SKM-1 (cell line): ENCODE measurements at regions not wholly inside any gene's neighbourhood (a gene's known extent, or its start where the extent isn't known, plus 50 kb on each side); places are given as distances from the start of the nearest gene placed in this dataset.
"Not testable (repeated sequence)": the region's sequence is repeated elsewhere in the genome, so short reads cannot be mapped to it uniquely, and the experiment has no call there.

Source experiments
- DNase-seq: peaks from one replicate; lab custom pipeline; 2025; ENCODE audit not compliant: unreplicated experiment; lab: John Stamatoyannopoulos, UW

DNA sequence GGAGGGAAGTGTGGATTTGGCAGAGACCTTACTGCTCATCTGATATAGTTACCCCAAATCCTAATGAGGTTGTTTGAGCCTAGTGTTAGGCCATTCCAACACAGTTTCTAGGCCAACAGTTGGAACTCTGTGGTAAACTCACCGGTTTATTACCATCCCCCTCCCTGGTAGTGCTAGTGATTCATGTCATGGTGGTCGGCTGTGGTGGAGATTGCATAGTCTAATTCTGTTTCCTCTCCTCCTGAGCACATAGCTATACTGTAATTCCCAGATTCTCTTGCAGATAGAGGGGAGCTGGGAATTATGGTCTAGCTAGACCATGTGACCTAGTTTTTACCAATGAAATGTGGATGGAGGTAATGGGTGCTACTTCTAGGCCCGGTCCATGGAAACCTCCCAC lies 123.7 kb upstream of the KIF26B start:
- DNase-seq = no peak

DNA sequence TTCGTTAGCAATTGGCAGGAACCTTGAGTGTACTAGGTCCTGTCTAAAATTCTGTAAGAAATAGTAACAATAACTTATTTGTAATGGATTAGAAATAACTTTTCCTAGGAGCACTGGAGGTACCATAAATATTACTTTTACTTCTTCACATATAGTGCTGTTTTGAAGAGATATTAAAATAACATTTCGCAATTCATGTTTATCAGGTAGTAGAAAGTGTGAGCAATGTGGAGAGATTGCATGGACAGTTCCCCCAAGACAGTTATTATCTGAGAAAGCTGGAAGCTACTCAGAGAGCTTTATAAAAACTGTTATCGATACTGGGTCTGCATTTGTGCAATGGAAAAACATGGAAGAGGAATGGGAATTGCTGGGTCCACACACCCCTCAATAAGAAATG lies 128.5 kb upstream of the KIF26B start:
- DNase-seq = no peak

DNA sequence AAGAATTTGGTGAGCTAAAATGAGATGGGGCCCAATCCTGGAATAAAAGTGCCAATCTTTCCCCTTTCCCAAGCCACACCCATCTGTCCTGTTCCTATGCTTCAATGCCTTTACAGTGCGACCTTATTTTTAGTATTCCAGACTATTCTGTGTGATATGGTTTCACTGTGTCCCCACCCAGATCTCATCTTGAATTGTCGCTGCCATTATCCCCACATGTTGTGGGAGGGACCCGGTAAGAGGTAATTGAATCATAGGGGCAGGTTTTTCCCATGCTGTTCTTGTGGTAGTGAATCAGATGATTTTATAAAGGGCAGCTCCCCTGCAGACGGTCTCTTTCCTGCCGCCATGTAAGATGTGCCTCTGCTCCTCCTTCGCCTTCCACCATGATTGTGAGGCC lies 129.3 kb upstream of the KIF26B start:
- no peak for DNase-seq

DNA sequence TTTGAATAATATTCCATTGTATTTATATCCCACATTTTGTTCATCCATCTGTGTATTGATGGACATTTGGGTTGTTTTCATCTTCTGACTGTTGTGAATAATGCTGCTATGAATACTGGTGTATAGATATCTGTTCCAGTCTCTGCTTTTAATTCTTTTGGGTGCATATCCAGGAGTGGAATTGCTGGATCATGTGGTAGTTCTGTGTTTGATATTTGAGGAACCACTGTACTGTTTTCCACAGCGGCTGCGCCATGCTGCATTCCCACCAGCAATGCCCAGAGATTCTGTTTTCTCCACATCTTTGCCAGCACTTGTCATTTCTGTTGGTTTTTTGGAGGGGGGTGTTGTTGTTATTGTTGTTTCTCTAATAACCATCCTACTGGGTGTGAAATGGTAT lies 131.6 kb upstream of the KIF26B start:
- no peak for DNase-seq

DNA sequence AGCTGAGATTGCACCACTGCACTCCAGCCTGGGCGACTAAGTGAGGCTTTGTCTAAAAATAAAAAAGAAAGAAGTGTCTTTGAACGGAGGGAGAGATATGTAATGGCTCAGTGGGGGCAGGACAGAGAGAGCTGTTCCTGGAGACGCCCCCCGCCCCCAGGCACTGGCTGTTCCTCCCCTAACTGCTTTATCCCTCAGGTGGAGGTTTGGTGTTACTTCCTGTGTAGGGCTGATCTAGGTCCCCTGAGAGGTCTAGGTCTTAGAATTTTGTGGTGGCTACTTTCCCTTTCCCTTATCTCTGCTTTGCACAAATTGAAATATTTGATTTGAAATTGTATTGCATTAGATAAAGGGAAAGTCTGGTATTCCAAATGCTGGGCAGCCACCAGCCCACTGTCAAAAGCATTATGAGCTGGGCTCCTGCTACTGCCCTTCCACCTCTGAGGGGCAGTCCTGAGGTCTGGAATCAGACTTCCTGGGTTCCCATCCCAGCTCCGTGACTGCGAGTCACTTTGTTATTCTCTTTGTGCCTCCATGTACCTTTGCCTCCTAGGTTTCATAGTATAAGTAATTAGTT lies 134.8 kb upstream of the KIF26B start:
- DNase-seq = no peak

DNA sequence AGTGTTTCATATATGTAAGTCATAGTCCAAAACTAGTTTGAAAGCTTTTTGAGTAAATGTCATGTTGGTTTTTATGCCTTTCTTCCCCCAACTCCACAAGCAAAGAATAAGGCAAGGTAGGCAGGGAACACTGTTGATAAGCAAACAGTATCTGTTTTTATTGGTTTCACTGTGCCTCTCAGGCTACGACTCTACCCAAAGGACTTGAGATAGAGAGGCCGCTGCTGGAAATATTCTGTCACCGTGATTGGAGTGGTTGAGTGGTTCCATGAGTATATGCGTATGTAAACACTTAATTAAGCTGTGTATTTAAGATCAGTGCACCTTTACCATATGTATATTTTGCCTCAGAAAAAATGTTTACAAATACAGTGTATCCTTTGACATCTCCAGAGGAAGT lies 138.1 kb upstream of the KIF26B start:
- no peak for DNase-seq

DNA sequence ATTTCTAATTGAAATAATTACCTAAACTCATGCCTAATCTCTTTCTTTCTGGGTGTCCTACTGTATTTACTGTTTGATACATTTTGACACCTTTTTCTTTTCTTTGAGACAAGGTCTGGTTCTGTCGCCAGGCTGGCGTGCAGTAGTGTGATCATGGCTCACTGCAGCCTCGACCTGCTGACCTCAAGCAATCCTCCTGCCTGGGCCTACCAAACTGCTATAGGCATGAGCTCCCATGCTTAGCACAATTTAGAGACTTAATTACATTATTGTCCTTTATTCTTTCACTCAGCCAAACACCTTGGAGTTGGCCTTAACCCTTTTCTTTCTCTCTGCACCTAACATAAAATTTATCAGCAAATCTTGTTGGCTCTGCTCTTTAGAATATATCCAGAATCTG lies 139.8 kb upstream of the KIF26B start:
- no peak for DNase-seq

DNA sequence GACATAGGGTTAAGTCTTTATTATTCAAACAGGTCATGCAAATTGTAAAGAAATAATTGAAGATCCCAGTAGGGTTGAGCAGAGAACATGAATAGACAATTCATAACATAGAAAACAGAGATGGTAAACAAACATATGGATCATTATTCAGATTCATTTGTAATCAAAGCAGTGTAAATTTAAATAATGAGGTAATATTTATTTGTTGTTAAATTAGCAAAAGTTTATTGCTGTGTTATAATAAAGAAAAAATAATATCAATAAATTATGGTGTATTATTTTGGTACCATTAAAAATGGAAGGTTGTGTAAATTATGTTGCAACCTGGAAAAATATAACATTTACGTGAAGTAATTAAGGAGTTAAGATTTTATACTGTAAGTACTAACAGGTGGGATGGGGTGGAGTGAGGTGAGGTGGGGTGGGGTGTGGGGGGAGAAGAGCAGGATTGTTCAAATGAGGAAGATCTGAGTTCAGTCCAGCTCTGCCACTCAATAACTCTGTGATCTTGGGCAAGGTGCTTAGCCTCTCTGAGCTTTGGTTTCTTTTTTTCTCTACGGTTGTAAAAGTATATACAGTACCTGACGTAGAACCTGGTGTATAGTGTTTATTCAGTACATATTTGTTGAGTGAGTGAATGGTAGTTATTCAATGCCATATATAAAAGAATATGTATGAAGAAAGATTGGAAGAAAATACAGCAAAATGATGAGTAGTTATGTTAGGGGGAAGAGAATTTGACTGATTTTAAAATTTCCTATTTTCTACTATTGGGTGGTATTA lies 140.3 kb upstream of the KIF26B start:
- DNase-seq = no peak

DNA sequence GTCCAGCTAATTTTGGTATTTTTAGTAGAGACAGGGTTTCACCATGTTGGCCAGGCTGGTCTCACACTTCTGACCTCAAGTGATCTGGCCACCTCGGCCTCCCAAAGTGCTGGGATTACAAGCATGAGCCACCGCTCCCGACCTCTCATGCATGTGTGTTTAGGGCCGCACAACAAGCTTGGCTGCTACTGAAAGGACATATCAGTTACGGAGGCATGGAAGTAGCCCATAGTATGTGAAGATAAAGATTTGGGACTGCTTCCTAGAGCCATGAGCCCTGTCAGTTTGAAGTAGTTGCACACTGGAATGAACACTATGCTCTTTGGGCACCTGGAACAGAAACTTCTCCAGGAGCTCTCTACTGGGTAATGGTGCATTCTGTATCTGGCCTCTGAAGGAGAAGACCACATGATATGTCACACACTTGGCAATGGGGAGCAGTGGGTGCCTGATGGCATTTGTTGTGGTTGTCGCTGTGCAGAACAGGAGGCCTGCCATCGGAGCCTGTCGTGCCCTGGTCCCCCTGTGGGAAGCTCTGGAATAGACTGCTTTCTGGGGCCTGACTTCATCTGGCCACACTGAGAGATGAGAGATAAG lies 144.7 kb upstream of the KIF26B start:
- DNase-seq = no peak

DNA sequence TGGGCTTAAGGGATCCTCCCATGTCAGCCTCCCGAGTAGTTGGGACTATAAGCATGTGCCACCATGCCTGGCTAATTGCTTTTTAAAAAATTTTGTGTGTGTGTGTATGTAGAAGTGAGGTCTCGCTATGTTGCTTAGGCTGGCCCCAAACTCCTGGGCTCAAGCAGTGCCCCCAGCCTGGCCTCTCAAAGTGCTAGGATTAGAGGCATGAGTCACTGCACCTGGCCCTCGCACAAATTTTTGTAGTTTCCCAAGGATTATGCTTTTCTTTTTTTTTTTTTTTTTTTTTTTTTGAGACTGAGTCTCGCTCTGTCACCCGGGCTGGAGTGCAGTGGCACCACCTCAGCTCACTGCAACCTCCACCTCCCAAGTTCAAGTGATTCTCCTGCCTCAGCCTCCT lies 144.4 kb upstream of the HNRNPU start:
- no peak for DNase-seq

DNA sequence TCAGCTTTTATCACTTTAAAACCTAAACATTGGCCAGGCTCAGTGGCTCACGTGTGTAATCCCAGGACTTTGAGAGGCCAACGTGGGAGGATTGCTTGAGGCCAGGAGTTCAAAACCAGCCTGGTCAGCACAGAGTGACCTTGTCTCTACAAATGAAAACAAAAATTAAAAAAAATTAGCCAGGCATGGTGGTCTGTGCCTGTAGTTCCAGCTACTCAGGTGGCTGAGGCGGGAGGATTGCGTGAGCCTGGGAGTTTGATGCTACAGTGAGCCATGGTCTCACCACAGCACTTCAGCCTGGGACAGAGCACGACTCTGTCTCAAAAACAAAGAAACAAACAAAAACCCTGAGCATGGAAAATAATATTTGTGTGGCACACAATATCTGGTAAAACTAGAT lies 143.5 kb upstream of the HNRNPU start:
- no peak for DNase-seq

DNA sequence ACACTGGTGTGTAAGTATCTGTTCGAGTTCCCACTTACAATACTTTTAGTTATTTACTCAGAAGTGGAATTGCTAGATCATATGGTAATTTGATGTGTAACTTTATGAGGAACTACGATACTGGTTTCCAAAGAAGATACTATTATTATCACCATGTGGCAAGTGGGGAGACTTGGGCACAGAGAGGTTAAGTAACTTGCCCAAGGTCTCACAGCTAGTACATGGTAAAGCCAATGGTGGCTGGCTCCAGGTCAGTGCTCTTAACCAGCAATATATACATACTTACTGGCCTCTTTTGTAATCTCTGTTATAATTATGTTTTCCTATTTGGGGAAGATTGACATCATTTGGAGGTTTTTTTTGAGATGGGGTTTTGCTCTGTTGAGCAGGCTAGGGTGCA lies 138.9 kb upstream of the HNRNPU start:
- no peak for DNase-seq

DNA sequence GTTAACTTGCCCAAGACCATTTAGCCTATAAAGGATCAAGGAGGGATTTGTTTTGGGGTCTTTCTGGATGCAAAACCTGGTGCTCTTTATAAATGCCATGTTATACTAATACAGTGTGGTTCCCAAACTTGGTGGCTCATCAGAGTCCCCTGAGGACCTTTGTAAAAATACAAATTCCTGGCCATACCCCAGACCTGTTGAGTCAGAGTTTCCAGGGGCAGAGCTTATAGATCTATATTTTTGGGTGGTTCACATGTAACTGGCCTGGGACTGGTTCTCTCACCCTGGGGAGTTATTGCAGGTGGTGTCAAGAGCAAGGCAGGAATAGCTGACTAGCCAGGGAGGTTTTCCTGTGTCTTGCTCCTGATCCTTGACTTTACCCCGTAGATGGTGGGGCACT lies 136.9 kb upstream of the HNRNPU start:
- no peak for DNase-seq

DNA sequence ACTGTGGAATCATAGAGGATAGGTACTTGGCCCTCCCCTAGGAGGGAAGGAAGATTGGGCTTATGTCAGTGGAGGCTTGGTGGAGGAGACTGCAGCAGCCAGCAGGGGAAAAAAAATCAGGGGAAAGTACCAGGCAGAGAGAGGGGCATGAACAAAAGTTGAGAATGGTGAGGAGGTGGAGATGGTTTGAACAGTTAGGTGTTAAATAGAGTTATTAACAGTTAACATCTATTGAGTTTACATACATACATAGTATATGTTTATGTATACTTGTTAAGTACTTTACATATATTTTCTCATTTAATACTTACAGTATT lies 136.5 kb upstream of the HNRNPU start:
- no peak for DNase-seq

DNA sequence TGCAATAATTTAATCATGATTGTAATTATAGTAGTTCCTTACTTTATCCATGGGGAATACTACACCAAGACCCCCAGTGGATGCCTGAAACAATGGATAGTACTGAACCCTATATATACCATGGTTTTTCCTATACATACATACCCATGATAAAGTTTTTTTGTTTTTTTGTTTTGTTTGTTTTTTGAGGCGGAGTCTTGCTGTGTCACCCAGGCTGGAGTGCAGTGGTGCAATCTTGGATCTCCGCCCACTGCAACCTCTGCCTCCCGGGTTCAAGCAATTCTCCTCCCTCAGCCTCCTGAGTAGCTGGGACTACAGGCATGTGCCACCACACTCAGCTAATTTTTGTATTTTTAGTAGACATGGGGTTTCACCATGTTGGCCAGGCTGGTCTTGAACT lies 135.3 kb upstream of the HNRNPU start:
- DNase-seq = not testable (repeated sequence)

DNA sequence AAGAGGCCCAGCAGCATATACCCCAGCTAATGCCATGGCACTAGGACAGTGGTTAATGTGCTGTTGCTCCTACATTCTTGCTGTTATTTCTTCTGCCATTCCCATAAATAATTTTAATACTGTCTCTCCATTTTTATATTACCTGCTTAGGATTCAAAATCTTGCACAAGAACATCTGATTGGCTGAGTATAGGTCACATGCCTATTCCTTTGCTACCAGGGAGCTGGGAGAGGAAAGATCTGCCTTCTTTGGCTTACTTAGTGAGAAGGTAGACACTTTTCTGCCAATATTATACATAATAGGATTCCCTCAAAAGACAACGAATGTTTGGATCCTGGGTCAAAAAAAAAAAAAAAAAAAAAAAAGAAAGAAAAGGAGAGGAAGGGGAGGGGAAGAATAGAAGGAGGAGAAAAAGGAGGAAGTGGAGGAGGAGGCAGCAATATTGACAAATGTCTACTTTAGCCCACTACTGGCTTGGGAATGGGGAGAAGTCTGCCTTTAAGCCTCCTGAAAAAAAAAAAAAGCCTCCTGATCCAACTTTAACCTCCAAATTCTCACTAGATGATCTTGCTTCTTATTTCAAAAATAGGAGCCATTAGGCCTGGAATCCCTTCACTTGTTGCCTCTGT lies 134.5 kb upstream of the HNRNPU start:
- DNase-seq = no peak

DNA sequence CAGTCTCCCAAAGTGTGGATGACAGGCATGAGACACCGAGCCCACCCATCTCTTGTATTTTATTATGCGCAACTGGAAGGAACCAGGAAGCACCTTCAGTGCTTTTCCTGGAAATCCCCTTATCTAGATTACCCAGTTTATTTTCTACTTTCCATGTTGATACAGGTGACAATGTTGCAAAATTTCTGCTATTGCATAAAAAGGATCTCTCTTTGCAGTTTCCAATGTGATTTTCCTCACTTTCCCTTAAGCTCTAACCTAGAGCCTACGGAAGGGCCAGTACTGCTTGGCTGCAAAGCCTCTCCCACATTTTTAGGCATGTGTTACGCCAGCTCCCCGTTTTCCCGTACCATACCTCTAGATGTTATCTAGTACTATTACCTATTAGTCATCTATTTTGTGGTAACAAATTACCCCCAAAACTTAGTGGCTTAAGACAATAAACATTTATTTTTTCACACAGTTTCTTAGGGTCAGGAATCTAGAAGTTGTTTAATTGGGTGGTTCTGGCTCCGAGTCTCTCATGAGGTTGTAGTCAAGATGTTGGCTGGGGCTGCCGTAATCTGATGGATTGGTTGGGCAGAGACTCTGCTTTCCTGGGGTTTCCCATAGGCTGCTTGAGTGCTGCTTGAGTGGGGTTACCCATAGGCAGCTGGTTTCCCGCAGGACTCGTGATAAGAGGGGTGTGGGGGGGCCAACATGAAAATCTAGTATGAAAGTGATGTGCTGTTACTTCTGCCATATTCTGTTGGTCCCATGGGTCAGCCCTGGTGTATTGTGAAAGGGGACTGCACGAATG lies 131.5 kb upstream of the HNRNPU start:
- no peak for DNase-seq

DNA sequence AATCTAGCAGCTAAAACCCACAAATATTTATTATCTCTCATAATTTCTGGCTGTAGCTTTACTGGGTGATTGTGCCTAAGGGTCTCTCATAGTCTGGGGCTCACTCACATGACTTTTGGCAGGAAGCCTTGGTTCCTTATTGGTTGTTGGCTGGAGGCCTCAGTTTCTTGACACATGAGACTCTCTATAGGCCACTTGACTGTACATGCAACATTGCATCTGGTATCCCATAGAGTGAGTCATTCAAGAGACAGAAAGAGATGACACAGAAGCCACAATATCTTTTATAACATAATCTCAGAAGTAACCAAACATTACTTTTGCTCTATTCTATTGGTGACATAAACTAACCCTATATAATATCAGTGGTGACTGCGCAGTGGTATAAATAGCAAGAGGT lies 128.5 kb upstream of the HNRNPU start:
- no peak for DNase-seq

DNA sequence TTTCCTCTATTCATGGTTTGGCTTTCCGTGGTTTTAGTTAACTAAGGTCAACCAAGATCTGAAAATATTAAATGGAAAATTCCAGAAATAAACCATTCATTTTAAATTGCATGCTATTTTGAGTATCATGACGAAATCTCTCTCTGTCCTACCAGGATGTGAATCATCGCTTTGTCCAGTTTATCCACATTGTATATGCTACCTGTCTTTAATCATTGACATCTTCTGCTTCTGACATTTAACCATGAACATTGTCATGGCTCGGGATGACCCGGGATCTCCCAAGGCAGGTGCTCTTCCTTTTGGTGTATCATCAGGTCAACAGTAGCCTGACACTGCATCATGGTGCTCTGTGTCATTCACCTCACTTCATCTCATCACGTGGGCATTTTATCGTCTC lies 125.5 kb upstream of the HNRNPU start:
- DNase-seq = no peak

DNA sequence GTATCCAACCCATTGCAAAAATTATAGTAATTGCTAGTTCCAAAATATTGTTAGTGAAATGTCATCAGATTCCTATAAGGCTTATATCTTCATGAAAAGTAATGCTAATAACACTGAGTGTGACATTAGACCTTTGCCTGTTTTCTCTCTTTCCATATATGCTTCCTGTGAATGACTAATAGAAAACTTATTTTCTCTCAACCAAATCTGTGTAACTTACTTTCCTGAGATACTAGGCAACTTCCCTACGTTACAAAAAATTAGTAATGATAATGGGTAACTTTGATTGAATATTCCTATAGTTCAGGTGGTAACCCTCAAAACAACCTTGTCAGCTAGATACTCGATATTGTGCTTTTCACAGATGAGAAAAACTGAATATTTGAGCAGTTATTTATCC lies 124.2 kb upstream of the HNRNPU start:
- DNase-seq = no peak

DNA sequence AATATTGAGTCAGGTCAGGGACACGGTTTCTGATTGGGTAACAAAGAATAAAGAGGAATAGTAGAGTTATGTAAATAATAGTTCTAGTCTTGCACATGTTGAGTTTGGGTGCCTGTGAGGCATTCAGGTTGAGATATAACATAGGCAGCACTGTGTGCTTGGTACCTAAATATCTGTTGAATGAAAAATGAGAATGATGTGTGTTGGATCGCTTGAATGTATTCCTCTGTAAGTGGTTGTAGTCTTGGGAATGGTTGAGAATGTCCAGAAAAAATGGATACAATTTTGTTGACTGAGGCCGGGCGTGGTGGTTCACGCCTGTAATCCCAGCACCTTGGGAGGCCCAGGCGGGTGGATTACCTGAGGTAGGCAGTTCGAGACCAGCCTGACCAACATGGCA lies 116.3 kb upstream of the HNRNPU start:
- DNase-seq = no peak

DNA sequence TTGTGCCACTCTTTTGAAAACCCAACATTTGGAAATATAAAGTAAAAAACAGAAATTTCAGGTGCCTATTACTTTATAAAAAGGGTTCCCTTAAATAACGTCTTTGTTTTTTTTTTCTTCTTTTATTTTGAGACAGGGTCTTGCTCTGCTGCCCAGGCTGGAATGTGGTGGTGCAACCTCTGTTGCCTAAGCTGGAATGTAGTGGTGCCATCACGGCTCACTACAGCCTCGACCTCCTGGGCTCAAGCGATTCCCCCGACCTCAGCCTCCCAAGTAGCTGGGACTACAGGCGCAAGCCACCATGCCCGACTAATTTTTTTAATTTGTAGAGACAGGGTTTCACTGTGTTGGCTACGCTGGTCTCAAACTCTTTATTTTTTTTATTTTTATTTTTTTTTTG lies 110.2 kb upstream of the HNRNPU start:
- DNase-seq = no peak
